NCI-H2081 treated with DMSO at 0.1 percent for 48 hours (cell line): ENCODE measurements at regions not wholly inside any gene's neighbourhood (a gene's known extent, or its start where the extent isn't known, plus 50 kb on each side); places are given as distances from the start of the nearest gene placed in this dataset.

Experiments
- DNase-seq: peaks from one replicate; lab custom pipeline; 2025; lab: John Stamatoyannopoulos, UW

GRCh38 chr4:96558466-96558865, 718.6 kb downstream of the PDHA2 start:
- no peak for DNase-seq

DNA sequence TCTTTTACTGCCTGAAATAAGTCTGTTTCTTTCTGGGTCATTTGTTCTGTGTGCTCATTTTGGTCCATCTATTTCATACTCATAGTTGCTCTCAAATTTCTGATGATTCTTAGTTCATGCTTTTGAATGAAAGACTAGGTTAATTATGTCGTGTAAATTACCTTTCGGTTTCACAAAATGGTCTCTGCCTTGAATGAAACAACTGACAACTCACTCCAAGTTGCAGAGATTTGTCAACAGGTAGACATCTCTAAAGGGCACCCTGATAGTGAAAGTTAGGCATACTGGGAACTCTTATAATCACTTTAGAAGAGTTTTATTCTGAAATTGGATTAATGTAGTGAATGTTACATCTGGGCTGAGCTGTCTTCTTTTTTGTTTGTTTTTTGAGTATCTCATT, 726.9 kb downstream of the PDHA2 start:
- no peak for DNase-seq

GRCh38 chr4:96585304-96585703, 745.4 kb downstream of the PDHA2 start:
- DNase-seq, result no peak

DNA sequence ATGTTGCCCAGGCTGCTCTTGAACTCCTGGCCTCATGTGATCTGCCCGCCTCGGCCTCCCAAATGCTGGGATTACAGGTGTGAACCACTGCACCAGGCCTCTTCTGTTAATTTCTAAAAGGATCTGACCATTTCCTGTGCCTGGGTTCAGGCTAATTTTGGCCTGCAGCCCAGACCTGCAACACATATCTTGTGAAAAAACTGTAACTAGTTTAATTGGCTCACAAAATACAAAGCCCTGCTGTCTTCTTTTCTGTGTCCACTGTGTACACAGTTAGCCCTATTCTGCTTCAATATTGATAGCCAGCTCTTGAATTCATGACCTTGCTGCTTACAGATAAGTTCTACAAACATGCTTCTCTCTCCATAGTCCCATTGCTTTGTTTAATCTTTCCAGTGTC, 753.5 kb downstream of the PDHA2 start:
- no peak for DNase-seq

DNA sequence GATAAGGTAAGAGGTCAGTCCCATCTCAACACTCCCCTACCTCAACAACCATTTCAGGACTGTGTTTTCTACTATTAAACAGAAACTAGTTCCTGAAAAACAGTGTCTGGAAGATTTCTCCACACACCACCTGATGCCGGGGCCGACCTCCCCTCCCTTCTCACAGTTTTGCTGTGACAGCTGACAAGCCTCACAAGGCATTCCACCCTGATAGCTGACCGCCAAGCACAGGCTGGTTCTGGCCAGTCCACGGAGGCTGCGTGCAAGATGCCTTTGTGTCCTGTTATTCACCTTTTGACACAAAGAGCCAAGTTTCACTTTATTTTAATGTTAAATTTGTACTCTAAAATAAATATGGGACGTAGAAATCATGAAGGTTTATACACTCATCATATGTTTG, 758.6 kb downstream of the PDHA2 start:
- no peak for DNase-seq

- DNase-seq, result no peak
Measured at GRCh38 chr4:96599752-96600151, 759.9 kb downstream of the PDHA2 start.

DNA sequence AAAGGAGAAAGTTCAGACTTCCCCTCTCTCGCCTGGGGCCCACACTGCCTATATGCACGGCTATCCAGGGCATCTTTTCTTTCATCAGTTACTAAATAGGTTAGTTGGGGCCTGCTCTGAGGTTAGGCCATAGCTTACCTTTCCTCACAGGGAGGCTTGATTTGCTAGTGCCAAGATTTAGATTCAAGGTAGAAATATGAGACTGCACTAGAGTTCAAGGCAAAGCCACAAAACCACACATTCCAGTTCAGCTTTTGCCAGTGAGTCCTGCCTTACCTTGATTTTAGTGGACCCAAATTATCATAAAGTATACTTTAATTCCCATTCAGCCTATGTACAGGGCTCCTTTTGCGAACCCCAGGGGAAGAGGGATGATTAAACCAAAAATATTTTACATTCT, 762.8 kb downstream of the PDHA2 start:
- DNase-seq, result no peak

DNA sequence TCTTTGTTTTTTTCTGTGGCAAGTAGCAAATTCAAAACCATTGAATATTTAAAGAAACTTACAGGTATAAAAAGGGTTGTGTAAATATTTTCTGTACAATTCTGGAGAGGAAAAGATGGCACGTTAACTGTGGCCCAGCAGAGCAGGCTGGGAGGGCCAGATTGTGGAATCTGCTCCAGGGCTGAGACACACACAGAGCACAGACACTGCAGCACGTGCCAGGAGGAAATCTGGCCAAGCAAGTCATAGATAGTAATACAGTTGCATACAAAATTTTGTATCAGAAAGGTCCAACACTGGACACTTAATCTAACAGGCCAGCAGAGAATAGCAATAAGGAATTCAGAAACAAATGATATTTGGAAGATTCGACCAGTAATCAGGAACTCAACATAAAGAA, 763.7 kb downstream of the PDHA2 start:
- DNase-seq, result no peak

- no peak for DNase-seq
Measured at GRCh38 chr4:96606451-96606850, 766.6 kb downstream of the PDHA2 start.

GRCh38 chr4:96626023-96626422, 786.1 kb downstream of the PDHA2 start:
- DNase-seq, result no peak

- DNase-seq, result no peak
Measured at GRCh38 chr4:96630839-96631238, 790.9 kb downstream of the PDHA2 start.

DNA sequence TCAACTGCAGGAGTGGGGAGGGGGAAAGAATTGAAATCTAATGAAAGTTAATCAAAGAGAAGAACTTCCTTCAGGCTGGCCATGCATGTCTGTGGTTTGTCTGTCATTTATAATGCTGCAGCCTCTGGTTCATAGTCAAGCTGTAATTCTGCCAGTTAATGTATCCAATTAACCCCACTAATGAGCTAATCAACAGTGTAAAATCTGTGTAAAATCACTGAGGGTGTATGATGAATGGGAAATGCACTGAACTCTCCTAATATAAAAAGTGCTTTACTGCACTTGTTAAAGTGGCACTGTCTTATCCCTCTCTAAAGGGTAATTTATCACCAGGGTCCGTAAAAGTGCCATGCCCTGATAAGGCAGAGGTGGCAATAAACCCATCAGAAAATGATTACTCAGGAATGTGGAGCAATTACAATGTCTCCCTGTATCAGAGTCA, 798.1 kb downstream of the PDHA2 start:
- DNase-seq, result no peak

DNA sequence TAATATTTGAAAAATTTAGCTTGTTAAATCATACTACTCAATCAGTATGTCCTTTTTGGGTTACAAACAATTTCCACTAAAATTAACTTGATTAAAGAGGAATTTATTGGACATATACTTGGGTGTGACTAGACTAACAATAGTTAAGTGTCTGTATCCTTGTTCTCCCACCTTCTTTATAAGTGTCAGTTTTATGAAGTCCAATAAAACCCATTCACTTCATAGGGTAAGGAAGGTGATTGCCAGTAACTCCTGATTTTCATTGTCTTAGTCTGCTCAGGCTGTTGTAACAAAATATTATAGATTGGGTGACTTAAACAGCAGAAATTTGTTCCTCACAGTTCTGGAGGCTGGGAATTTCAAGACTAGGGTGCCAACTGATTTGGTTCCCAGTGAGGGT, 800.0 kb downstream of the PDHA2 start:
- DNase-seq, result no peak

- DNase-seq, result no peak
Measured at GRCh38 chr4:96642490-96642889, 802.6 kb downstream of the PDHA2 start.

DNA sequence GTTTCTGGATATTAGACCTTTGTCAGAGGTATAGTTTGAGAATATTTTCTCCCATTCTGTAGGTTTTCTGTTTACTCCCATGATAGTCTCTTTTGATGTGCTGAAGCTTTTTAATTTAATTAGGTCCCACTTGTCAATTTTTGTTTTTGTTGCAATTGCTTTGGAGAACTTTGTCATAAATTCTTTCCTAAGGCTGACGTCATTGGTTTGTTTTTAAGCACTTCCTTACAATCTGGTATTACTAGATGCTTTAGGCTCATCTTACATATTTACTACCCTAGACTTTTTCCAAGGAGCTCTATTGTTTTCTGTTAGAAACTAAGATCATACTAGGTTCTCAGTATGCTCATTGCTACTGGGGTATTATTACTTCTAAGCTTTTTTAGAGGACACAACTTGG, 806.3 kb downstream of the PDHA2 start:
- DNase-seq, result no peak

DNA sequence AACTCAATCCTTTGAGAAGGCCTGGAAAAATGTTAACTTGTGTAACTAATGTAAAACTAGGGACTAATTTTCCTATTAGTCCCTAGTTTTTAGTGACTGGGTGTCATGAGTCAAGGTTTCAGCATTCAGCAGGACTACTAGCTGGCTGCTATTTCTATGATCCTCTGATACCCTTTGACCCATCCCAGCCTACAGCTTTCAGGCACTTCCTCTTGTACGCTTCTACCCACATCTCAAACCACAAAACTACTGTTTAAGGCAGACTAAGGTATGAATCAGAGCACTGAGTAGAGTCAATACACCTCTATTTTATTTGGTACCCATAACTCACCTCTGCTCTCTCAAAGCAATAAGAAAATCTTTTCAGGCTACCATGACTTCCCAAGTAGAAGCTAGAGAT, 809.6 kb downstream of the PDHA2 start:
- DNase-seq, result no peak

DNA sequence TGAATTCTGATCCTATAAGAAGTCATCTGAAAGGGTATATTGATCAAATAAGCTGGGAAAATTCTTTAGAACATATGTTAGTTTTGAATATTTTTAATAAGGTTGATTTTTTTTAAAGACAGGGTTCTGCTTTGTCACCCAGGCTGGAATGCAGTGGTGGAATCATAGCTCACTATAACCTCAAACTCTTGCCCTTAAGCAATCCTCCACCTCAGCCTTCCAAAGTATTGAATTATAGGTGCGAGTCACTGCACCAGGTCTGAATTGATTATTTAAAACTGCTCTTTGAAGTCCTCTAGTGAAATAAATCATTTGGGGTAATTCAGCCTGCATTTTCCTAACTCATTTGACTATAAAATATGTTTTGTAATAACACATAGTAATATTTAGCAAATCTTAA, 812.3 kb downstream of the PDHA2 start:
- no peak for DNase-seq

DNA sequence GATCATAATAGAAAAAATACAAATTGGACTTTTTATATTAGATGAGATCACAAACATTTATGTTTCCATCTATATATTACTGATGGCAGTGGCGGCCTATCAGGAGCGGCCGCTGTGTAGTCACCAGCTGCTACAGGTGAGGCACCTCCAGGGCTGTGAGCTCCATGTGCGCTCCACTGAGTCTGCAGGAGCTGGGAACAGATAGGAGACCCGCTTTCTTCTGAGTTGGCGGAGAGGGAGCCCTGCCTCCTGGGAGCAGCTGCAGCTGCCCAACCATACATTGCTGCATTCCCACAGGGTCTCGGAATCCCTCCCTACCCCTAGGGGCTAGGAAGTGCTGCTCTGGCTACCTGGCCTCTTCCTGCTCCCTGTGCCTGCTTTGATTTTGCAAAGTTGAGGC, 812.9 kb downstream of the PDHA2 start:
- DNase-seq, result no peak

- DNase-seq, result no peak
Measured at GRCh38 chr4:96654045-96654444, 814.2 kb downstream of the PDHA2 start.

- no peak for DNase-seq
Measured at GRCh38 chr4:96670381-96670780, 830.5 kb downstream of the PDHA2 start.

- DNase-seq, result no peak
Measured at GRCh38 chr4:96675416-96675815, 835.5 kb downstream of the PDHA2 start.

DNA sequence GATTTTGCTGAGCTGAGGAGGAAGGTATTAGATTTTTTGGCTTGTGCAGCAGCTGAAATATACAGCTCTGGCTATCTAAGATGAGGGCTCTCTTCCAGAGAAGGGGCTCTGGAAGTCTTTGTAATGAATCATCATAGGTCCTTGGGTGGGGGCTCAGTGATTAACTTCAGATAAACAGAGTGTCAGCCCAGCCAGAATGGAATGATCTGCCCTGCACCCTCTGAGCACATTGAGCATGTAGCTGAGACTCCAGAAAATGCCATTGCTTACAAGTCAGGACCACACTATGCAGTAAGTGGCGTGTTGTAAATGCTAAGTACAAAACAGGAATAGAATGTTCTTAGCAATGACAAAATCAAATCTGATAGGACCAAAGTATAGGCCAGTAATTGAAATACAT, 836.0 kb downstream of the PDHA2 start:
- no peak for DNase-seq

DNA sequence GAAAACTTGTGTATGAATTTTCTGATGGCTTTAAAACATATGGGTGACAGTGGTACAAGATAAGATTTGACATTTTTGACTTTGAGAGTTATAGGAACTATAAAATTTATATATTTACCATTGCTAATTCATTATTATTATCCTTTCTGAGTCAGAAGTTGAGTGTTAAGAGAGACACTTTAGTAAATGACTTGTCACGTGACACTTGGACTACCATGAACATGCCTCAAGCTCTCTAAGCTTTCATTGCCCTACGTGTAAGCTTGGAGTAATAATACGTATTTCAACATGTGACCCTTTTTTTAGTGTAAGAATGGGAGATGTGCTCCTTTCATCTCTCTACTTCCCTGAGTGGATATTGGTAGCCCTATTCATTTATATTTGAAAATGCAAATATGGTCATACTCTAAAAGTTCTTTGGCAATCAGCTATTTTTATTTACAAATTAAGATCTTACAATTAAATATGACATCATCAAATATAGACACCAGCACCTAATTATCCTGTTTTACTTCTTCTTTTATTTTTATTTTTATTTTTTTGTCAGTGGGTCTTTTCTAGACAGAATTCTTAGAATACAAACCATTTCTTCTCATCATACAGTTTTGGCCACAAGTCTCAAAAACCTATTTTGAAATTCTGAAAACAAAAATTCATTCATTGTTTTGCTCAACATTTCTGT, 837.0 kb downstream of the PDHA2 start:
- no peak for DNase-seq

GRCh38 chr4:96677499-96677898, 837.6 kb downstream of the PDHA2 start:
- no peak for DNase-seq

GRCh38 chr4:96681218-96681617, 841.3 kb downstream of the PDHA2 start:
- no peak for DNase-seq
